ENCODE measurements at regions not wholly inside any gene's neighbourhood (a gene's known extent, or its start where the extent isn't known, plus 50 kb on each side); places are given as distances from the start of the nearest gene placed in this dataset.

- no peak for TF ChIP-seq CTCF (conservative IDR thresholded peaks at IDR 0.05 in 1 of 2, IDR thresholded peaks at IDR 0.05 in 1 of 2; ENCODE audit: extremely low read depth in 1 of 2, insufficient read depth in 1 of 2, low read depth in 1 of 2, low read length in 2 of 2)
- no peak for TF ChIP-seq EZH2 (IDR thresholded peaks at IDR 0.05; ENCODE audit: borderline replicate concordance, low read length)
Observed at GRCh38 chr17:5922476-5922875, 147.7 kb upstream of the WSCD1 start.
